K562 (cell line): ENCODE measurements at regions not wholly inside any gene's neighbourhood (a gene's known extent, or its start where the extent isn't known, plus 50 kb on each side); places are given as distances from the start of the nearest gene placed in this dataset.

ENCODE experiments used
- ARID3A ChIP-seq: IDR thresholded peaks from 2 replicates; pipeline ENCODE4 v1.6.1; 2012; ENCODE audit warnings: low read depth, low read length, improper control_type of control experiment, borderline replicate concordance
- CBFA2T2 ChIP-seq: fragments of 450-650 bp; conservative IDR thresholded peaks from 2 replicates; pipeline ENCODE4 v1.6.1; 2017; ENCODE audit warnings: mild to moderate bottlenecking
- CLOCK ChIP-seq: fragments of 250-450 bp; sonication (Bioruptor Pico); IDR thresholded peaks from 2 replicates; pipeline ENCODE4 v1.4.0; 2020; ENCODE audit warnings: mild to moderate bottlenecking, moderate library complexity, borderline replicate concordance
- CREB5 ChIP-seq: fragments of 250-450 bp; sonication (Bioruptor Pico); IDR thresholded peaks from 2 replicates; pipeline ENCODE4 v1.5.0; 2020; ENCODE audit warnings: mild to moderate bottlenecking
- CREM ChIP-seq: IDR thresholded peaks from 2 replicates; pipeline ENCODE4 v1.6.1; 2014; ENCODE audit warnings: antibody characterized with exemption, low read depth
- CTBP1 ChIP-seq: fragments of 450-650 bp; IDR thresholded peaks from 2 replicates; pipeline ENCODE4 v1.6.1; 2016; ENCODE audit warnings: borderline replicate concordance
- ETS2 ChIP-seq: IDR thresholded peaks from 2 replicates; pipeline ENCODE4 v1.6.1; 2016; ENCODE audit warnings: borderline replicate concordance, missing genetic modification characterization, mild to moderate bottlenecking, moderate library complexity, missing compliant biosample characterization; ENCODE audit not compliant: poor library complexity, severe bottlenecking
- MED1 ChIP-seq: sonication (generic); formaldehyde crosslinking; IDR thresholded peaks from 2 replicates; pipeline ENCODE4 v1.8.1; 2023; ENCODE audit warnings: missing genetic modification reagents, borderline replicate concordance
- NCOR1 ChIP-seq: fragments of 450-650 bp; IDR thresholded peaks from 2 replicates; pipeline ENCODE4 v1.6.1; 2016; ENCODE audit warnings: mild to moderate bottlenecking, moderate library complexity
- NFE2 ChIP-seq: IDR thresholded peaks from 2 replicates; pipeline ENCODE4 v1.6.1; 2014; ENCODE audit warnings: antibody characterized with exemption, low read depth
- PATZ1 ChIP-seq: fragments of 250-450 bp; sonication (Bioruptor Pico); IDR thresholded peaks from 2 replicates; pipeline ENCODE4 v1.5.0; 2020; ENCODE audit warnings: mild to moderate bottlenecking, borderline replicate concordance
- POLR2AphosphoS2 ChIP-seq: IDR thresholded peaks from 2 replicates; pipeline ENCODE4 v1.6.1; 2012; ENCODE audit warnings: low read length, improper control_type of control experiment
- TAF9B ChIP-seq: fragments of 450-650 bp; IDR thresholded peaks from 2 replicates; pipeline ENCODE4 v1.6.1; 2018; ENCODE audit warnings: mild to moderate bottlenecking; ENCODE audit not compliant: partially characterized antibody
- THRB ChIP-seq: fragments of 450-650 bp; formaldehyde crosslinking; conservative IDR thresholded peaks from 2 replicates; pipeline ENCODE4 v1.4.0; 2022; ENCODE audit warnings: mild to moderate bottlenecking, missing genetic modification characterization
- ZBED1 ChIP-seq: IDR thresholded peaks from 2 replicates; pipeline ENCODE4 v1.6.1; 2014
- ZNF324 ChIP-seq: fragments of 250-450 bp; sonication (Bioruptor Pico); IDR thresholded peaks from 2 replicates; pipeline ENCODE4 v1.4.0; 2020; ENCODE audit warnings: mild to moderate bottlenecking
- ZNF398 ChIP-seq: fragments of 250-450 bp; sonication (Bioruptor Pico); IDR thresholded peaks from 2 replicates; pipeline ENCODE4 v1.8.0; 2021; ENCODE audit warnings: moderate library complexity, mild to moderate bottlenecking, inconsistent platforms
- ZNF41 ChIP-seq: fragments of 250-450 bp; sonication (Bioruptor Pico); conservative IDR thresholded peaks from 2 replicates; pipeline ENCODE4 v1.4.0; 2020; ENCODE audit warnings: mild to moderate bottlenecking

GRCh38 chr4:174420316-174420715 is 102.0 kb downstream of the HPGD start (continued):
- TF ChIP-seq ZNF41 (CRISPR knock-in tag) (0 out of 2 replicates have a peak, but pooled peaks have one; percentile 67), NFE2 (peak; percentile 90), TAF9B (peak; percentile 28), THRB (no peak), CREM (peak; percentile 44; the same call in 1 of the 2 replicates), ARID3A (peak; percentile 64; the same call in 1 of the 2 replicates), CLOCK (CRISPR knock-in tag) (no peak), POLR2AphosphoS2 (no peak), CREB5 (CRISPR knock-in tag) (0 out of 2 replicates have a peak, but pooled peaks have one; percentile 64), ZNF398 (CRISPR knock-in tag) (no peak), NCOR1 (peak; percentile 70), PATZ1 (CRISPR knock-in tag) (peak; percentile 79; the same call in 1 of the 2 replicates), CTBP1 (peak; percentile 47; the same call in 1 of the 2 replicates), ETS2 (tag) (no peak), ZBED1 (no peak), ZNF324 (CRISPR knock-in tag) (no peak), CBFA2T2 (peak; percentile 66), MED1 (CRISPR knock-in tag) (no peak)
